BLaER1 (cell line): ENCODE measurements at regions not wholly inside any gene's neighbourhood (a gene's known extent, or its start where the extent isn't known, plus 50 kb on each side); places are given as distances from the start of the nearest gene placed in this dataset.

Experiments used
- H3K27ac ChIP-seq: shearing (Covaris generic); formaldehyde crosslinking; 2 replicates; pipeline ENCODE4 v1.8.1; 2022
- H3K27me3 ChIP-seq: shearing (Covaris generic); formaldehyde crosslinking; 2 replicates; pipeline ENCODE4 v1.8.1; 2022
- H3K36me3 ChIP-seq: shearing (Covaris generic); formaldehyde crosslinking; 2 replicates; pipeline ENCODE4 v1.8.1; 2022
- H3K4me1 ChIP-seq: shearing (Covaris generic); formaldehyde crosslinking; 2 replicates; pipeline ENCODE4 v1.8.1; 2022
- H3K4me2 ChIP-seq: shearing (Covaris generic); formaldehyde crosslinking; 2 replicates; pipeline ENCODE4 v1.8.1; 2022
- H3K4me3 ChIP-seq: shearing (Covaris generic); formaldehyde crosslinking; 2 replicates; pipeline ENCODE4 v1.8.1; 2022
- H3K9ac ChIP-seq: shearing (Covaris generic); formaldehyde crosslinking; 2 replicates; pipeline ENCODE4 v1.8.1; 2022
- H3K9me3 ChIP-seq: shearing (Covaris generic); formaldehyde crosslinking; 2 replicates; pipeline ENCODE4 v1.8.1; 2022
- H4K20me1 ChIP-seq: shearing (Covaris generic); formaldehyde crosslinking; 2 replicates; pipeline ENCODE4 v1.8.1; 2022
- Cebpa-rat ChIP-seq: shearing (Covaris generic); IDR thresholded peaks from 2 replicates; pipeline ENCODE4 v1.8.1; 2022

DNA sequence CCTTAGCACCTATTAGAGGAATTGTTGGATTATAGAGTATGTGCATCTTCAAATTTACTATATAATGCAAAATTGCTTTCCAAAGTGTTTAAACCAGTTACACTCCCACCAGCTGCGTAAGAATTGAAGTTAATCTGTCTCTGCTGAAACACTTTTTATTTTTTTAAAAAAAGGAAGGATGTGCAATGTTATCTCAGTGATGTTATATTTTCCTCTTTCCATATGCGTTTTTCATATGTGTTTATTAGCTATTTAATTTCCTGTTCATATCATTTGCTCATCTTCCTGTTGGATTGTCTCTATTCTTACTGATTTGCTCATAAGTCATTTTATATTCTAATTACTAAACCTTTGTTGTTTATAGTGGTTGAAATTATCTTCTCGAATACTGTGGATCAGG lies 63.2 kb upstream of the RFX8 start:
- Histone ChIP-seq H3K27me3 (no peaks in the 10 kb centered on the region), H3K4me1 (no peaks in the 10 kb centered on the region), H3K9ac (no peak overlapping the region), H3K9me3 (peaks cover 6% of the 10 kb centered on the region; the same call in 1 of the 2 replicates), H3K27ac (no peak overlapping the region), H3K4me3 (no peak overlapping the region), H3K4me2 (no peak overlapping the region), H4K20me1 (no peaks in the 10 kb centered on the region), H3K36me3 (no peaks in the 10 kb centered on the region)
- TF ChIP-seq Cebpa-rat, result no peak

DNA sequence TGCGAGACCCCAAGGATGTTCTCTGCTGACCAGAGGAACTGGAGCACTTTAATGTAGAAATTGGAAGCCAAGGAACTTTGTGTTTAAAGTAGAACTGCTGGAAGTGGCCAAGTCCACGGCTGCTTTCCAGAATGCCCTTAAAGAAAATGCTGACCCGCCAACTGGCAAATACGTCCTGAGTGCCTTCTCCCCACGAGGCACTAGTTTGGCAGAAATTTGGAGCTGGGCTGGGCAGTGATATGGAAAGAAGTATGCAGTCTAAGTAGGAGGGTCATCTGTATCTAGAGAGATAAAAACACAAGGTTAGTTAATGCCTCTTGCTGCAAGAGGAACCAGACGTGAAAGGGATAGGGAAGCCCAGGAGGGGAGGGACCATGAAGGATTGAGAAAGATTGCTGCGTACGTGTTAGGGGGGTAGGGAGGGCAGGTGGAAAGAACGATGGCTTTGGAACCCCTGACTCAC lies 59.3 kb upstream of the RFX8 start:
- Histone ChIP-seq H4K20me1 (no peaks in the 10 kb centered on the region), H3K4me3 (no peak overlapping the region), H3K4me1 (no peaks in the 10 kb centered on the region), H3K9ac (no peak overlapping the region), H3K4me2 (no peak overlapping the region), H3K36me3 (no peaks in the 10 kb centered on the region), H3K27ac (no peak overlapping the region), H3K27me3 (no peaks in the 10 kb centered on the region), H3K9me3 (0 out of 2 replicates have a peak, but pooled peaks cover 6% of the 10 kb centered on the region)
- no peak for TF ChIP-seq Cebpa-rat

DNA sequence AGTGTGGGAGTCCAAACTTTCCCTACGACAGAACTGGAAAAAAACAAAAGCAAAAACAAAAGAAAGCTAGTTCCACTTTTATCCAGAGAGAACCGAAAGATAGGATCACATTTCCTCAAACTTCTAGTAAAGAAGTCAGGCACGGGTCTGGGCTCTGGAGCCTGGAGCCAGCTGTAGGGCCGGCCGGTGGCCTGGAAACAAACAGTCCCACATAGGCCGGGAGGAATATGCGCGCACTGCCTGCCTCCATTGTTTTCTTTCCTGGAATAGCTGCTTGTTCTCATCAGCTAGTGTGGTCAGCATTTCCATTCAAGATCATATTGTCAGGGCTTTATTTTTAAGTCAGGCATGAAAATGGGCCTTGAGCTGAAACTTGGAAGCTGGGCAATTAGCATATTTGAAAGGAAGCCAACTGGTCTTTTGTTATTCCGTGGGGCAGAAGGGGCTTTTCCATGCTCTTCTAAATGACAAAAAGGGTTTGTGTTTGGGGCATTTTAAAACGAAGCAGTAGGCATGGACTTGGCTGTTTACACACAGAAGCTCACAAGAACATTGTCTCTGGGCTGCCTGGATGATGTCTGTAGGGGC lies 58.7 kb upstream of the RFX8 start:
- no peak overlapping the region for H3K4me2 ChIP-seq
- H3K9ac ChIP-seq, result no peak overlapping the region

DNA sequence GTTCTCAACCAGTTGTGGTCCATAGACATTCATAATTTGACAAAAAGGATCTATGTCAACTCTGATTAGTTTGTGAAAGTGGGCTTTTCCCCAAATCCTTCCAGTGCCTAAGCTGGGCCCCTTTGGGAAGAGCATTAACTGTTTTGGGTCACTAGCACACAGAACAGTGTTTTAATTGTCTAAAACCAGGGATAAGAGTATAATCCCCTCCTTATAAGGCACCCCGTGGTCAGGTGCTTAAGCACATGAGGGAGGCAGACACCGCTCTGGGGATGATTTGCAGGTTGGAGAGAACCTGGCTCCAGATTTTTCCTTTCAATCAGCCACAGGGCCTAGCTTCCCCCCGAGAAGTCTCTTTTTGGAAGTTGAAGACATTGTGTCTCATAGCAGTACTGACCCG lies 53.6 kb upstream of the RFX8 start:
- no peaks in the 10 kb centered on the region for H3K36me3 ChIP-seq
- no peaks in the 10 kb centered on the region for H4K20me1 ChIP-seq
- H3K4me3 ChIP-seq, result no peak overlapping the region
- TF ChIP-seq Cebpa-rat, result no peak
- H3K9ac ChIP-seq, result no peak overlapping the region
- no peak overlapping the region for H3K4me2 ChIP-seq
- no peak overlapping the region for H3K27ac ChIP-seq
- H3K27me3 ChIP-seq, result no peaks in the 10 kb centered on the region
- no peaks in the 10 kb centered on the region for H3K9me3 ChIP-seq
- no peaks in the 10 kb centered on the region for H3K4me1 ChIP-seq

More for the DNA sequence above, 58.7 kb upstream of the RFX8 start:
- Histone ChIP-seq H3K27me3 (no peaks in the 10 kb centered on the region), H3K36me3 (no peaks in the 10 kb centered on the region), H3K4me1 (no peaks in the 10 kb centered on the region), H3K27ac (no peak overlapping the region), H4K20me1 (no peaks in the 10 kb centered on the region), H3K9me3 (0 out of 2 replicates have a peak, but pooled peaks cover 6% of the 10 kb centered on the region), H3K4me3 (no peak overlapping the region)
- no peak for TF ChIP-seq Cebpa-rat

DNA sequence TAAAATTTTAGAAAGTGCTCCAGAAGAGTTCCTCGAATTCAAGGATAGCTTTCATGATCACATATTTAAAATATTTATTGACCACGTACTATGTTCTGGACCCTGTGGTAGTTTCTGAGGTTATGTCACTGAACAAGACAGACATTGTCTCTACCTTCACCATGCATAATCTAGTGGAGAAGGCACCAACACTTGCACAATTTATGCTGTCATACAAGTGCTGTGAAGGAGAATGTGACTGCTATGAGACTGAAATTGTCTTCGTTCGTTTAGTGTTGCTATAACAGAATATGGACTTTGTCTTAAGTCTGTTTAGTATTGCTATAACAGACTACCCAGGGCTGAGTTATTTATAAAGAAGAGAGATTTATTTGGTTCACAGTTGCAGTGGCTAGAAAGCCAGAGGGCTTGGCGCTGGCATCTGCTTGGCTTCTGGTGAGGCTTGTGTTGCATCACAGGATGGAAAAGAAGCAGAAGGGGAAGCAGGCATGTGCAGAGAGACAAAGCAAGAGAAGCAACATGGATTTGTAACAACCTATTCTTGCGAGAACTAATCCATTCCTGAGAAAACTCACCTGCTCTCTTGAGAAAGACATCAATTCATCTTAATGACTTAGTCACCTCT lies 50.0 kb upstream of the RFX8 start:
- H3K4me2 ChIP-seq, result no peak overlapping the region
- H3K4me3 ChIP-seq, result no peak overlapping the region
- peaks cover 11% of the 10 kb centered on the region for H3K4me1 ChIP-seq
- H3K9me3 ChIP-seq, result no peaks in the 10 kb centered on the region
- H3K9ac ChIP-seq, result no peak overlapping the region
- no peaks in the 10 kb centered on the region for H3K27me3 ChIP-seq
- no peaks in the 10 kb centered on the region for H4K20me1 ChIP-seq
- no peaks in the 10 kb centered on the region for H3K36me3 ChIP-seq
- no peak for TF ChIP-seq Cebpa-rat
- no peak overlapping the region for H3K27ac ChIP-seq
